GM12873 (cell line): ENCODE measurements at regions not wholly inside any gene's neighbourhood (a gene's known extent, or its start where the extent isn't known, plus 50 kb on each side); places are given as distances from the start of the nearest gene placed in this dataset.

ENCODE experiments used
- TF ChIP-seq, protein P1 (sequence below): IDR thresholded peaks from 2 replicates; pipeline ENCODE4 v1.5.1; 2012; ENCODE audit warnings: low read depth, mild to moderate bottlenecking, moderate library complexity, low read length, control low read depth; ENCODE audit not compliant: insufficient read depth; ENCODE audit errors: missing control alignments

DNA sequence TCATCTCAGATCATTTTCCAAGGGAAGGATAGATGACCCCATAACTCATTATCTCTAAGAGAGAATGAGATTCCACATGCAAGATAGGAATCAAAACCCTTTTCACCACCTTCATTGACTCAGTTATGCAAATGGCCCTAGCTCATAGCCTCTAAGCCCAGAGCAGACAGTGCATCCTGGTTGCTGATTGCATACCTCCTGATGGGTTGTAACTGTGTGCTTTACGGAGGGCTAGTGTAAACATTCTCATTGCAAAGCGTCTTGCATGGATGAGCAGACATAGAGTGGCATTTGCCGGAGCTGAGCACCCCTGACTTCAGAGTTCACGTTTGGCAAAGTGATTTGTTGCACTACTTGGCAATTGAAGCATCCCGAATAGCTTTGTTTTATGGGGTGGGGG lies 151.0 kb downstream of the VCX3A start:
- TF ChIP-seq, protein P1, sequence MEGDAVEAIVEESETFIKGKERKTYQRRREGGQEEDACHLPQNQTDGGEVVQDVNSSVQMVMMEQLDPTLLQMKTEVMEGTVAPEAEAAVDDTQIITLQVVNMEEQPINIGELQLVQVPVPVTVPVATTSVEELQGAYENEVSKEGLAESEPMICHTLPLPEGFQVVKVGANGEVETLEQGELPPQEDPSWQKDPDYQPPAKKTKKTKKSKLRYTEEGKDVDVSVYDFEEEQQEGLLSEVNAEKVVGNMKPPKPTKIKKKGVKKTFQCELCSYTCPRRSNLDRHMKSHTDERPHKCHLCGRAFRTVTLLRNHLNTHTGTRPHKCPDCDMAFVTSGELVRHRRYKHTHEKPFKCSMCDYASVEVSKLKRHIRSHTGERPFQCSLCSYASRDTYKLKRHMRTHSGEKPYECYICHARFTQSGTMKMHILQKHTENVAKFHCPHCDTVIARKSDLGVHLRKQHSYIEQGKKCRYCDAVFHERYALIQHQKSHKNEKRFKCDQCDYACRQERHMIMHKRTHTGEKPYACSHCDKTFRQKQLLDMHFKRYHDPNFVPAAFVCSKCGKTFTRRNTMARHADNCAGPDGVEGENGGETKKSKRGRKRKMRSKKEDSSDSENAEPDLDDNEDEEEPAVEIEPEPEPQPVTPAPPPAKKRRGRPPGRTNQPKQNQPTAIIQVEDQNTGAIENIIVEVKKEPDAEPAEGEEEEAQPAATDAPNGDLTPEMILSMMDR: no peak

GRCh38 chrX:6383488-6383887 lies 151.4 kb downstream of the VCX3A start:
- TF ChIP-seq, protein P1: no peak

DNA sequence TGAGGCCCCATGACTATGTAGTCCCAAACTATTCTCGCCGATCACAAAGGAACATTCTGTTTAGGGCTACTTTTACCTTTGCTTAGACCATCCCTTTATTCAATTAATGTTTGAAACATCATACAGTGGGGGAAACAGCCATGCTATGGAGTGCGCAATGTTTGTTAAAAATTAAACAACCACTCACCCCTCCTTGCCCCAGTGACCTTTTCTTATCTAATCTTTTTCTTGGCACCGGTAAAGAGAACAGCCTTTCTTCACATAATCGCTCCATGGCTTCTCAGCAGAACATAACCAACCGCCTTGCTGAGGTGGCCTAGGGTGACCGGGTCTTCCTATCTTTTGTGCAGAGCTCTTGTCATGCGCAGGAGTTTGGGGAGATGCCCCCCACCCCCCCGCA lies 152.6 kb downstream of the VCX3A start:
- TF ChIP-seq, protein P1: no peak

- TF ChIP-seq, protein P1: no peak
These were observed 148.6 kb upstream of the NLGN4X start for GRCh38 chrX:6377103-6377764.

- TF ChIP-seq, protein P1: no peak
These were observed 145.9 kb upstream of the NLGN4X start for GRCh38 chrX:6374556-6374955.

DNA sequence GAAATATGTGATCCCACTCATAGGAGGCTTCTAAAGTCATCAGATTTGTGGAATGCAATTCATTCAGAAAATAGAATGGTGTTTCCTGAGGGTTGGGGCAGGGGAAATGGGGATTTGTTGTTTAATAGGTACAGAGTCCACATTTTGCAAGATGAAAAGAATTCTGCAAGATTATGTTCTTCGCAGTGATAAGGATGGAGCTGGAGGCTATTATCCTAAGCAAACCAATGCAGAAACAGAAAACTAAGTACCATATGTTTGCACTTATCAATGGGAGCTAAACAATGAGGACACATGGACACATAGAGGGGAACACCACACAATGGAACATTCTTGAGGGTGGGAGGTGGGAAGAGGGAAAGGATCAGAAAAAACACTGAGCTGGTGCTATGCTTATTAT lies 144.3 kb upstream of the NLGN4X start:
- TF ChIP-seq, protein P1: no peak

DNA sequence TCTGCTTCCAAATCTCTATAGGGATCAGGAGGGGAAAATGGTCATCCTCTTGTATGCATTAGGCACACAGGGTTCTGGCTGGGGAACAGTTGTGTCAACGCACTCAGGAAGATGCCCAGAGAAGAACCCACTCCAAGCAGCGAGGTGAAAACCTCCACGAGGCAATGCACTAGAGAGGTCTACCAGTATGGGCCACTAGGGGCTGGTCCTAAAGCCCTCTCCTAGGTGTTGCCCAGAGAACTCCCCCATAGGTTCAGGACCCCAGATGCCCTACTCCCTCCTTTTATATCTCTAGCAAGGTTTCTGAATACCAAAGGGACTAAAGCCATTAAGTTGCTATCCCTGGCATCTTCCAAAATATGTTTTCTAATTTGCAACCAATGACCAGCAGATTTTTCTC lies 142.7 kb upstream of the NLGN4X start:
- TF ChIP-seq, protein P1: peak; percentile 13
